Central memory CD8-positive, alpha-beta T cell (primary cell): ENCODE measurements at regions not wholly inside any gene's neighbourhood (a gene's known extent, or its start where the extent isn't known, plus 50 kb on each side); places are given as distances from the start of the nearest gene placed in this dataset.

ENCODE experiments used
- ATAC-seq: fragments of 150-1000 bp; cut with Tn5 transposase; replicated peaks from 2 replicates; pipeline ENCODE4 v1.10.0; 2022; ENCODE audit warnings: mild to moderate bottlenecking, moderate FRiP score, moderate number of reproducible peaks; ENCODE audit not compliant: poor library complexity, severe bottlenecking; ENCODE audit errors: extremely low read depth
- DNase-seq, 2 donors: peaks; one replicate each; pipeline ENCODE4 v3.0.0; 2021; ENCODE audit warnings: low spot score in 2 of 2
- H3K27ac Mint-ChIP-seq: one replicate; pipeline ENCODE4 v1.8.0; 2022; ENCODE audit warnings: low read depth, mild to moderate bottlenecking, moderate library complexity, mixed read lengths
- H3K27me3 Mint-ChIP-seq: one replicate; pipeline ENCODE4 v1.8.0; 2022; ENCODE audit warnings: mixed read lengths
- H3K36me3 Mint-ChIP-seq: one replicate; pipeline ENCODE4 v1.8.0; 2022; ENCODE audit warnings: mild to moderate bottlenecking, moderate library complexity, mixed read lengths; ENCODE audit not compliant: insufficient read depth
- H3K4me1 Mint-ChIP-seq: one replicate; pipeline ENCODE4 v1.8.0; 2022; ENCODE audit warnings: mixed read lengths
- H3K4me3 Mint-ChIP-seq: one replicate; pipeline ENCODE4 v1.8.0; 2022; ENCODE audit warnings: mild to moderate bottlenecking, moderate library complexity, mixed read lengths
- H3K9me3 Mint-ChIP-seq: one replicate; pipeline ENCODE4 v1.8.0; 2022; ENCODE audit warnings: mixed read lengths

DNA sequence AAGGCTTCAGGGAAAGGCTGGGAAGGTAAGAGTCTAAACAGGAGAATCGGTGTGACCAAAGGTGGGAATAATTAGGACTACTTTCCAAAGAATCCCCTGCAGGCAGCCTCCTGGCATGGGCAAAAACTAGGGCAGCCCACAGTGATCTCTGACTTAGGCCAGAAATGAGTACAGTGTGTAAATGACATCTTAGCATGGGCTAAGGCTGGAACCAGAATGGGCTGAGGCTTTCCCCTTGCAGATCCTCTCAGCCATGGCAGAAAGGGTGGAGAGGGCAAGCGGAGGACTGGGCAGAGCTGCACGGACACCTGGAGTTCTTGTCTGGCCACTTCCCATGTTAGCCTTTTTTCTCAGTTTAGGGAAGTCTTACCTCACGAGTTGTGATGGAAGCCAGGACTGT, 69.9 kb upstream of the FOXQ1 start:
- peaks cover 45% of the 10 kb centered on the region for H3K27me3 Mint-ChIP-seq
- no peaks in the 10 kb centered on the region for H3K9me3 Mint-ChIP-seq
- H3K27ac Mint-ChIP-seq = no peak overlapping the region
- DNase-seq = no peak
- H3K4me3 Mint-ChIP-seq = no peak overlapping the region
- no peaks in the 10 kb centered on the region for H3K4me1 Mint-ChIP-seq
- no peaks in the 10 kb centered on the region for H3K36me3 Mint-ChIP-seq
- no peak for ATAC-seq

DNA sequence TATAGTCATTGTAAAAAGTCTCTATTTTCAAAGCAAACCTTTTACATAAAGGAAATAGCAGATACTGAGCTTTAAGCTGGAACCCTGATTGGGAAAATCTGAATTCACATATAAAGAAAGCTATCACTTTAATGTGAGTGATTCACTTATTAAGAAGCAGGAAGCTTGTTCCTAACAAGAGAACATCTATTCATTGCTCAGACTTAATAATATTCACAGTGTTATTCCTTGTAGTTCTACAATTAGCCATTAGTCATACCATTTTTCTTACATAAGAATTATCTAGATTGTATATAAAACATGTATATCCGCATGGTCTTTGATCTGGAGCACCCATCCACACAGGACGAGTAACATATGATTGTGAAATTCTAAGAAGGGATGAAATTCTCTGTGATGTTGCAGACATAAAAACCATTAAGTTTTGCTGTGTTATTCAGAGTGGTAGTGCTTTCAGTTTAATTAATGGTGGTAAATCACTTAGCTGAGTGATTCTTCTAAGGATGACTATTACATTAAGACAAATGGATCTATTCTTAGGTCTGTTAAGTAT, 71.1 kb upstream of the FOXQ1 start:
- ATAC-seq (no peak), DNase-seq (no peak)
- no peak overlapping the region for H3K4me3 Mint-ChIP-seq
- no peaks in the 10 kb centered on the region for H3K36me3 Mint-ChIP-seq
- no peaks in the 10 kb centered on the region for H3K9me3 Mint-ChIP-seq
- H3K27me3 Mint-ChIP-seq = peaks cover 51% of the 10 kb centered on the region
- H3K4me1 Mint-ChIP-seq = no peaks in the 10 kb centered on the region
- no peak overlapping the region for H3K27ac Mint-ChIP-seq

- Mint-ChIP-seq H3K4me3 (no peak overlapping the region), H3K9me3 (no peaks in the 10 kb centered on the region), H3K4me1 (no peaks in the 10 kb centered on the region), H3K27me3 (peaks cover 51% of the 10 kb centered on the region), H3K27ac (no peak overlapping the region), H3K36me3 (no peaks in the 10 kb centered on the region)
- DNase-seq (no peak), ATAC-seq (no peak)
Observed at GRCh38 chr6:1239805-1240204, 72.1 kb upstream of the FOXQ1 start.

GRCh38 chr6:1238040-1238439, 73.9 kb upstream of the FOXQ1 start:
- Mint-ChIP-seq H3K9me3 (no peaks in the 10 kb centered on the region), H3K4me1 (no peaks in the 10 kb centered on the region)
- ATAC-seq = no peak

GRCh38 chr6:1237636-1238035, 74.3 kb upstream of the FOXQ1 start:
- Mint-ChIP-seq H3K4me3 (no peak overlapping the region), H3K4me1 (no peaks in the 10 kb centered on the region), H3K27me3 (peaks cover 55% of the 10 kb centered on the region), H3K27ac (no peak overlapping the region), H3K36me3 (no peaks in the 10 kb centered on the region), H3K9me3 (no peaks in the 10 kb centered on the region)
- DNase-seq (no peak), ATAC-seq (no peak)

More at GRCh38 chr6:1238040-1238439, 73.9 kb upstream of the FOXQ1 start:
- DNase-seq = no peak
- Mint-ChIP-seq H3K4me3 (no peak overlapping the region), H3K27me3 (peaks cover 56% of the 10 kb centered on the region), H3K36me3 (no peaks in the 10 kb centered on the region), H3K27ac (no peak overlapping the region)

DNA sequence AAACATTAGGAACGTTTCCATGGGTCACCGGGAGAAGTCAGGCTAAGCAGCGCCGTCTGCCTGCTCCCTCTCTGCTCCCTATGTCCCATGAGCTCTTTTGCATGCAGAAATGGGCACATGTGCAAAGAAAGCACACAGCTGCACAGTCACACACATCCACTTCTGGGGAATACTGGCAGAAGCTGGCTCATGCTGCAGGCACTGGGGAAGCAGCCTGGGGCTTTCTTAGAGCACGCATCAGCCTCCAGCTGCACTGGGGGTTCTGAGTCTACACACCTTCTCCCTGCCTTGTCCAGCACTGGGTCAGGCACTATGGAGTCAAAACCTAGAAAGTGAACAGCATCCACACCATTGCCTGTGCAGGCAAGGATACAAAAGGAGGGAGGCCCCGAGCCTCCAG, 76.1 kb upstream of the FOXQ1 start:
- no peak for DNase-seq
- Mint-ChIP-seq H3K4me1 (no peaks in the 10 kb centered on the region), H3K9me3 (no peaks in the 10 kb centered on the region), H3K4me3 (no peak overlapping the region), H3K36me3 (no peaks in the 10 kb centered on the region), H3K27me3 (peaks cover 49% of the 10 kb centered on the region), H3K27ac (no peak overlapping the region)
- ATAC-seq = no peak

- H3K4me3 Mint-ChIP-seq = no peak overlapping the region
- H3K9me3 Mint-ChIP-seq = no peaks in the 10 kb centered on the region
- no peaks in the 10 kb centered on the region for H3K4me1 Mint-ChIP-seq
- ATAC-seq = no peak
- peaks cover 55% of the 10 kb centered on the region for H3K27me3 Mint-ChIP-seq
- H3K27ac Mint-ChIP-seq = no peak overlapping the region
- DNase-seq = no peak
- H3K36me3 Mint-ChIP-seq = no peaks in the 10 kb centered on the region
Observed at GRCh38 chr6:1233924-1234323, 78.0 kb upstream of the FOXQ1 start.

- peaks cover 43% of the 10 kb centered on the region for H3K27me3 Mint-ChIP-seq
- no peak overlapping the region for H3K4me3 Mint-ChIP-seq
- ATAC-seq (no peak), DNase-seq (no peak)
- no peaks in the 10 kb centered on the region for H3K36me3 Mint-ChIP-seq
- no peaks in the 10 kb centered on the region for H3K9me3 Mint-ChIP-seq
- no peak overlapping the region for H3K27ac Mint-ChIP-seq
- H3K4me1 Mint-ChIP-seq = no peaks in the 10 kb centered on the region
Observed at GRCh38 chr6:1232578-1232977, 79.3 kb upstream of the FOXQ1 start.

DNA sequence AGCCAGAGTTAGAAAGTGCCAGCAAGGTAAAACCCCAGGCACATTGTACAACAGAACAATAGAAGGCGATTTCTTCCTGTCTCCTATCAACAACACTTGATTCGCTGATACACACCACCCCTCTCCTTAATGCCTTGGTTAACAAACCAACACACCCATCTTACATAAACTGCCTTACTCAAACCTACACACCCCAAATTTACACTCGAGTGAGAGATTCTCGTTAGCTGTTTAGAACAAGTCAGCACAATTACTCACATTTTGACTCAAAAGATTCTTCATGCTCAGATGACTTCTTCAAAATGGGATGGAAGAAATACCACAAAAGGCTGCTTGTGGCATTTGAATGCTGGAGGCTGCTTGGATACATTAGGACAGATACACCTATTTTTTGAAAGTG, 80.0 kb upstream of the FOXQ1 start:
- DNase-seq (no peak), ATAC-seq (no peak)
- Mint-ChIP-seq H3K4me1 (no peaks in the 10 kb centered on the region), H3K27me3 (peaks cover 38% of the 10 kb centered on the region), H3K4me3 (no peak overlapping the region), H3K27ac (no peak overlapping the region), H3K9me3 (no peaks in the 10 kb centered on the region), H3K36me3 (no peaks in the 10 kb centered on the region)

DNA sequence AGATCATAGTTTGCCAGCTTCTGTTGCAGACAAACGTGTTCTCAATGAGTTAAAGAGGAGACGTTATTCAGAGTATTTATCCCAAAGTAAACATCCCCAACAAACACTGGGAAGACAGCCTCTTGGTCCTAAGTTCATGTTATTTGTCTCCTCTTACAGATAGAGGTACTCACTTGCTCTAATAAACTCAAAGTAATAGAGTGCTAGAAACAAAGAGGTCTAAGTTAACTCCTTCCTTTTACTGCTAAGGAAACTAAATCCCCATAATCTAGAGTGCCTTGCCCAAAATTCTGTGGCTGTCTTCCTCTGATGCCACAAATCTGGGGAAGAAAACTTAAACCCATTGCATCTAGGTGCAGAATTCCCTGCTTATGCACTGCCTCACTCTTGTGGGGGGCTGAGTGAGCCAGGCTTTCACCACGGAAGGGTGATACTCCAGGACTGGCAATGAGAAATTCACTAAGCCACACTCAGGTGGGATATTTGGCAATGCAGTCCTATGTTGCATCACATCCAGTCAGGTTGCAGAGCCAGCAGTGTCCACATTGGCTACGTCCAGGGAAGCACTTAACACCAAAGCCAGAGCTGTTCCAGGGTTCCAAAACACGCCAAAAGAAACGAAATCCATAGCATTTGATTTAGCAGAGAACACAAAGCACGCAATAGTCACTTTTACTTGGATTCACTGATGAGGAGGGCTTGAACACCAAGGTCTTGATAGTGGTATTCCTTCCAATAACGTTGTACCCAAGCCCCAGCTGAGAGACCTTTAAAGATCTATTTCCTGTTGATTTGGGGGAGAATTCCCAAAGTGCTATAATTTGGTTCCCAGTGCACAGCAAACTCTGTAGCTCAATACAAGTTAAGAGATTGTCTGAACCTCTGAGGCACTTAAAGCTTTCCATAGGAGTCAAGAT, 81.0 kb upstream of the FOXQ1 start:
- DNase-seq (no peak), ATAC-seq (no peak)
- Mint-ChIP-seq H3K9me3 (no peaks in the 10 kb centered on the region), H3K4me3 (no peak overlapping the region), H3K27ac (no peak overlapping the region), H3K36me3 (no peaks in the 10 kb centered on the region), H3K27me3 (peaks cover 43% of the 10 kb centered on the region), H3K4me1 (no peaks in the 10 kb centered on the region)

GRCh38 chr6:1230281-1230680, 81.6 kb upstream of the FOXQ1 start:
- no peak overlapping the region for H3K4me3 Mint-ChIP-seq
- no peak for ATAC-seq
- no peak for DNase-seq
- H3K27ac Mint-ChIP-seq = no peak overlapping the region
- no peaks in the 10 kb centered on the region for H3K4me1 Mint-ChIP-seq
- H3K27me3 Mint-ChIP-seq = peaks cover 46% of the 10 kb centered on the region
- no peaks in the 10 kb centered on the region for H3K9me3 Mint-ChIP-seq
- no peaks in the 10 kb centered on the region for H3K36me3 Mint-ChIP-seq

DNA sequence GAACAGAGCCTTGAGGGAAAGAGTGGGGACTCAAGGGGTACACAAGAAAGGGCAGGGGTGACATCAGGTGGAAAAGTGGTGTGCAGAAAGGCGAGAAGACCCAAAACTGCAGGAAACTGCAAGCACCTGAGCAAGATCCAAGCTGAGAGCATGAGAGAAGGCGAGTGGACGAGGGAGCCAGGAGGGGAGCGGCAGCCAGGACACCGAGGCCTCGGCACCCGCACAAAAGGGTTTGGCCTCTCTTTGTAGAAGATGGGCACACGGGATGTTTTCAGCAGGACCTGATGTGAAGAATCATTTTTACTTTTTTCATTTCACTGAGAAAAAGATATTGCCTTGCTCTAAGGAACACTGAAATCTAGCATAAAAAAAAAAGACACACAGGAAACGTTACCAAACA, 82.1 kb upstream of the FOXQ1 start:
- no peak overlapping the region for H3K4me3 Mint-ChIP-seq
- H3K36me3 Mint-ChIP-seq = no peaks in the 10 kb centered on the region
- no peak for DNase-seq
- H3K4me1 Mint-ChIP-seq = no peaks in the 10 kb centered on the region
- H3K9me3 Mint-ChIP-seq = no peaks in the 10 kb centered on the region
- no peak overlapping the region for H3K27ac Mint-ChIP-seq
- no peak for ATAC-seq
- peaks cover 45% of the 10 kb centered on the region for H3K27me3 Mint-ChIP-seq

DNA sequence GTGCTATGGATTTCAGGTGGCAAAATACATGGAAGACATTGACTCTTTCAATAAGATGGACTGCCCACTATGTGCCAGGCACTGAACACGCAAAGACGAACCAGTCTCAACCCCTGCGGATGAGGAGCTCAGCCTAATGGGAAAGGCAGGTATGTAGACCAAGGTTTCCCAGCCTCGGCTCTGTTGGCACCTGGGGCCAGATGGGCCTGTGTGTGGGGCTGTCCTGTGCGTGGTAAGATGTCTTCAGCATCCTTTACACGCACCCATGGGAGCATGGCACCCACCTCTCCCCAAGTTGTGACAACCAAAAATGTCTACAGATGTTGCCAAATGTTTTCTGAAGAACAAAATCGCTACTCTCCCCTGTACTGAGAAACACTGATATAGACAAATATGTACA, 82.6 kb upstream of the FOXQ1 start:
- peaks cover 40% of the 10 kb centered on the region for H3K27me3 Mint-ChIP-seq
- no peaks in the 10 kb centered on the region for H3K36me3 Mint-ChIP-seq
- DNase-seq (no peak), ATAC-seq (no peak)
- no peak overlapping the region for H3K27ac Mint-ChIP-seq
- H3K9me3 Mint-ChIP-seq = no peaks in the 10 kb centered on the region
- H3K4me3 Mint-ChIP-seq = no peak overlapping the region
- H3K4me1 Mint-ChIP-seq = no peaks in the 10 kb centered on the region
